ENCODE measurements at regions not wholly inside any gene's neighbourhood (a gene's known extent, or its start where the extent isn't known, plus 50 kb on each side); places are given as distances from the start of the nearest gene placed in this dataset.
"Not testable (repeated sequence)": the region's sequence is repeated elsewhere in the genome, so short reads cannot be mapped to it uniquely, and the experiment has no call there.

DNA sequence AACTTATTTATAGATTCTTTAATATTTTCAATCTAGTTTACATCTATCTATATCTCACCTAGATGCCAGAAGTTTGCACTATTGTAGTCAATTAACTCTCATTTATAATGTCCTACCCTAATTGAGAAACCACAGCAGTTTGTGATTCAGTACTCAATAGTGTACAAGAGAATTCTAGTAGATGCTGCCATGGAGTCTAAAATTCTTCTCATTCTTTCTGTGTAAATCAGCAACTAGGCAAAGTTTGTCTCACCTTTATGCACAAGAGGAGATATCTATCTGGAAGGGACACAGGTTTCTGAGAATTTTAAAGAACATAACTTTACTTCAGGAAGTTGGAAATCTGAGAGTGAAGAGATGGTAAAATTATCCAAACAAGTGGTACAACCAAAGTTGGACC, 173.0 kb upstream of the FBXL7 start:
- DNase-seq = no peak

DNA sequence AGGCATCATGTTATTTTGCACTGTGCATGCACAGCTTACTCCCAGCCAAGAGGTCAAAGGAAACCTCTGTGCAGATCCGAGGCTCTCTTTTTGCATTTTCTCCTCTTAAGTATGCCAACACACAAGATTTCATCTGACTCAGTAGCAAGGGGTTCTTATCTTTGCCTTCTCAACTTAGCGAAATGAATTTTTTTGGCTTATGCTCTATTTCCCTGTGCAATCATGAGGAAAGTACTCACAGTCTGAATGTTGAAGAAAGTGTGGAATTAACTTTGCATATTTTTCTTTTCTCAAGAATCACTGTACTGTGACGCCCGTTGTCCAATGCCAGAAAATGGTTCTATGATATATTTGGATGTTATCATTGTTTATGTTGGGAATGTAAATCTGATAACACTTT, 173.5 kb upstream of the FBXL7 start:
- no peak for DNase-seq

DNA sequence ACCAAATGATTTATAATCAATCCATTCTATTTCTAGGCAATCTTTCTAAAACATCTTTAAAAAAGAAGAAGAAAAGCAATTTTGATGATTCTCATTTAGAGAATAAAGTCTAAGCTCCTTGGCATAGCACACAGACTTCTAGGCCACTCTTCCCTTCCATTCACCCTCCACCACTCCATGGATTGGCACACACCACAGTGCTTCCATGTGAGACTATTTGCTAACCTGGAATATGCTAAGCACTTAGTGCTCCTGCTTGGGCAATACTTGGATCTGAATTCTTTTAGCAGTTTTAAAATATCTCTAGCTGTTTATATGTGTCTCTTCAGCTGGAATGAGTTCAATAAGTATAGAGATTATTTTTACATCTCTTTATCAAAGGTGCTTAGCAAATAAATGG, 177.6 kb upstream of the FBXL7 start:
- no peak for DNase-seq

DNA sequence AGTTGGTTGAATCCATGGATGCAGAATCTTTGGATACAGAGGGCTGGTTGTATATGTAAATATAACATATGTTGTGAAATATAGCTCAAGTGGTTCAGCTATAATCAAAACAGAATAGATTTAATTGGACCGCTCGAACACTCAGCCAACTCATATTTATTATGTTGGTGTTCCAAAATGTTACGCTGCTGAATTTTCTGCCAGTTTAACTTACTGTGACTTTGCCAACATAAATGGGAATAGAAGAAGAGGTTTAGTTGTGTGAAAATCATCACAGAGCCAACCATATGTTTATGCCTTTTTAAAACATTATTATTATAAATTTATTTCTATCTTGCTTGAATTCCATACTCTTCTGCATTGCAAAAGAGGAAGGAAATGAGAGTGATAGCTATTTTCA, 178.2 kb upstream of the FBXL7 start:
- DNase-seq = no peak

DNA sequence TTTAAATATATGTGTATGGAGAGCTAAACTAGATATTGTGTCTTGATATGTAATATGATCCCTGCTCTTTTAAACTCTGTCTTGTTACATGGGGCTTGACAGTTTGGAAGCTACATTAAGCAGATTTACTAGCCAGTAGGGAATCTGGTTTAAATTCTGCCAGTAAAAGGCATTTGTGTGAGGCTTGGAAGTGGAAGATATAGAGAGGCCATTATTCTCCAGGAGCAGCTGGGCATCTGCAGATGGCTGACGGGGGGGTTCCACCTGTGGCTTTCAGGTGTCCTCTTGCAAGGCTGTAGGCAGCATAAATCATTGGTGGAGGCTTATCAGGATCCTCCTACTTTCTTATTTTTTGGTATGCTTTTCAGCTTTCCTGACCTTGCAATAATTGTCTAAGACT, 179.1 kb upstream of the FBXL7 start:
- peak; percentile 4 for DNase-seq

DNA sequence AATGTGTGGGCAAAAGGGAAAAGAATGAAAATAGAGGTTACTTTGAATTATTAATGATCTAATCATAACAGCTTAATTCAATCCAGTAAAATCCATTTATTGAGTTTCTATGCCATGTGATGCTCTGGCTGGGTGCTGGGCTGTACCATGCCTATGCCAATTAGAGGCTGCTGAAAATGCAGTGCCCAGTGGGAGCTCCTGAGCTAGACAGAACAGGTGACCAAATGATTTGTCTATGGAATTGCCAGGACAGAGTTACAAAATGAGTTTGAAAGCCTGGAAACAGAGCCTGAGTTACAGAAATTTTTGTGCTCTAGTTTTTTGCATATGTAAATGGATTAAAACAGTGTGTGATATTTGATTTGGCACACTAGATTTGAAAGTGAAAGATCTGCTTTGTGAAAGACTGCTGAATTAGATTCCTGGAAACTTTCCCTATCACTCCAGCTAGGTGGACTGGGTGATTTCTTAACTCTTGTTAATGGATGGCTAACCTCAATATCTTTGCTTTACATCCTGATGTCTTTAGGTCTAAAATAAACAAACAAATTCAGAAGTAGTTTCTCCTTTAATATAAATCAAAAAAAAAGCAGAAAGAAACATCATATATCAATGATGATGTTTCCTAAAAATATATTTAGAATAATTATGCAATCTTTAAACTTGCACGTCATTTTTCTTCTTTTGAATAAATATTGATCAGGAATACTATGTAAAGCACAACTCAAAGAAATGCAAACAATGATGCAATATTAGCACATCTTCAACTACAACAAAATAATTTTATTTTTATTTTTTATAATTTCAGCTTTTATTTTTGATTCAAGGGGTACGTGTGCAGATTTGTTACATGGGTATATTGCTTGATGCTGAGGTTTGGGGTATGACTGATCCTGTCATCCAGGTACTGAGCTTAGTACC, 194.8 kb upstream of the FBXL7 start:
- DNase-seq = no peak

DNA sequence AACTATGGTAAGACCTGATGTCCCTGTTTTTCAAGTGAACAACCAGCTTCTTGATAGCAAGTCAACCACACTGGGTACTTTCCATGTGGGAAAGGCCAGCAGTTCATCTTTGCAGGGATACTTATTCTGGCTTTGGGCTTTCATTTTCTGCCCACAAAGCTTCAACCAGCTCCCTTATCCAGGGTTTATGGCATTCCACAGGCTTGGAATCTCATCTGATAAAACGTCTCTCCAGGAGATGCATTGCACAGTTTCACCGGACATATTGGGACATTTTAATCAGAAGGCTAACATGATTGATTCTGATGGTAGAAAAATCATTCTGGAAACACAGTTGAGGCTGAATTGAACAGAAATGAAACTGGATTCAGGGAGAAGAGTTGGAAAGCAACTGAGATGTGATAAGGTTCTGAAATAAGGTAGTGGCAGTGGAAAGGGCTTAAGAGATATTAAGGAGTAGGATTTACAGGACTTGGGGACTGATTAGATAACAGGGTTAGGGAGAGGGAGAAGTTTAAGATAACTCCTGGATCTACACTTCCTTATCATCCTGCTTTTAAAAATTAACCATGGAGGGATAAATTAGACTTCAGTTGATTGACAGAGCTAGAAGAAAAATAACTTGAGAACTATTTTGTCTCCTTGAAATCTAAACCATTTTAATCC, 195.8 kb upstream of the FBXL7 start:
- no peak for DNase-seq

DNA sequence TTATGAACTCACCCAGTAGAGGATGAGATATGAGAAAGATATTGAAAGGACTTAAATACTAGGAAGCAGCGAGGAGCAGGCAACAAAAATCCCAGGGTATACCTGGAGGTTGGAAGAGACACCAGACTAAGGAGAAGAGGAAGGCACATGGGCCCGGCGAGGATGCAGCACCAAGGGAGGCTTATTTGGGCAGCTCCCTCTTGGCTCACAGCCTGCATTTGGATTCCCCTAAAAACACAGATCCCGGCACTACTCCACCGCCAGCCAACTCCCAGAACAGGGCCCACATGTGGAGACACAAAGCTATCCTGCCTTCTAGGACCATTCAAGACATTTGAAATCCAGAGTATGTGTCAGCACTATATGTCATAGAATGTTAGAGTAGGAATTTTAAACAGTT, 199.8 kb upstream of the FBXL7 start:
- no peak for DNase-seq

DNA sequence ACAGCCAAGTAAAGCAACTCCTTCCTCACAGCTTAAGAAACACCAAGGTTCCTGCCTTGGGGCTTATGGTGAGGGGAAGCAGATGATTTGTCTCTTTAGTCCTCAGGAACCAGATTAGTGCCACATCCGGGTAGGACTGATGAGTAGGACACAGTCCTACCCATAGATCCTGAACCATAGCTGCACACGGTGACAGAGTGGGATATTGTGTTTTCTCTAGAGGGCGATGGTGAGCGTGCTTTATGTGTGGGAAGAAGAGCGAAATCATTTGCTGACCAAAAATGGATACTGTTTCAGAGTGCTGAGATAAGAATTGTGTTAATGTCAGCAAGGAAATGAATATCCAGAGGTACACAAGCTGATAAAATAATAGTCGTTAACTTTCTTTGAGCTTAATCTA, 209.0 kb upstream of the FBXL7 start:
- no peak for DNase-seq

DNA sequence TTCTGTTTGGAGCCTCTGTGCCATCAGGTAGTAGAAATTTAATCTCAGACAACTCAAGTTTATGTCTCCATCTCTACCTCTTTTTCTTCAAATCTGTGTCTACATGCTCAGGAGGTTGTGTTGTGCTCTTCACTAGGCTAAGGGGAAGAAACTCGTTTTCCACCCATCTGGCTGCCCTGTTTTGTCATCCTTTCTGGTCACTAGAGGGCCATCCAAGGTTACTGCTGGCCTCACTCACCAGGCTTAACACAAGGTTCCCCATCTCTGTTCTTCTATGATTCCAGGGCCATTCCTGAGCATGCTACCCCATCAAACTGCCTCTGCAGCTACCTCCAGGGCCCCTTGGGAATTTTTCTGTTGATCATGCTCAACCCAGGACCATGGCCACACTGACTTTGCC, 213.3 kb upstream of the FBXL7 start:
- DNase-seq = peak; percentile 22

DNA sequence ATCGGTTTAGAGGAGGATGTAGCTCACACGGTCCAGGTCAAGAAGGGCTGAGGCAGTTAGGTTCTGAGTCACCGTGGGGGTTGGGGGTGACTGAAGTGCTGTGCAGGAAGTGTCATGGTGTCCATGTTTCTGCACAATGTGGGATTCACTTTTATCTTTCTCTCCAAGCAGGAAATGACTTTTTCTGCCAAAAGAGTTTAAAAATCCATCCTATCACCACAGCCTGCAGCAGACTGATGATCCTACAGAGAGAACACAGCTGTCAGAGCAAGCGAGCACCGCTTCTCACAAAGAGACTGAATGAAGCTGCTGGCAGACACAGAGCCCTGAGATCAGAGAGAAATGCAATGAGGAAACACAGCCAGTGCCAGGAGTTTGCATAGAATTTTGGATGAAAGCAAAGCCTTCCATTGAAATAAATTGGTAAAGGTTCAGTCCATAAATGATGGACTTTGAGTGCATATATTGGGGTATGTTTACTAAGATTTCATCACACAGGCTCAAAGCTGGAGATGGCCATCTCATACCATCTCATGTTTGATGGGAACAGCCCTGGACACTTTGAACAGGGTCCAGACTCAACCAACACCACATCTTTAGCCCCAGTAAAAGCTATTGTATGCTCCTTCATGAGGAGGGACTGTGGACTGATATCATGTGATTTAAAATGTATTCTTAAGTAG, 213.9 kb upstream of the FBXL7 start:
- DNase-seq = no peak

DNA sequence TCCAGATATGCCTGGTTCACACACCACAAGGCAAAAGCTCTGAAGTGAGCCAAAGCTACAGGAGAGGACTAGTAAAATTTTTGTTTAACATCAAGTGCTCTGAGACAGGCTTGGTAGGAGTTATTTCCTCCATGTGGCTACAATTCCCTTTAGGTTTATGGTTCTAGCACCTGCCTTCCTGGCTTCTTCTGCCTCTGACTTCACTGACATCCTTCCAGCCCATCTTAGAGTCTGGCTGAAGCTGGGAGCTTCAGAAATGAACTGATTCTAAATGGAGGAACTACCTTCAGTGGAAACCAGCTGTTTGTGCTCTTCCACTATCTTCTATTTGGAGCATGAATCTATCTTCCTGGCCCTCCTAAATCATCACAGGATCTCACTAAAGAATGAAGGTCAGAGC, 215.3 kb upstream of the FBXL7 start:
- no peak for DNase-seq

DNA sequence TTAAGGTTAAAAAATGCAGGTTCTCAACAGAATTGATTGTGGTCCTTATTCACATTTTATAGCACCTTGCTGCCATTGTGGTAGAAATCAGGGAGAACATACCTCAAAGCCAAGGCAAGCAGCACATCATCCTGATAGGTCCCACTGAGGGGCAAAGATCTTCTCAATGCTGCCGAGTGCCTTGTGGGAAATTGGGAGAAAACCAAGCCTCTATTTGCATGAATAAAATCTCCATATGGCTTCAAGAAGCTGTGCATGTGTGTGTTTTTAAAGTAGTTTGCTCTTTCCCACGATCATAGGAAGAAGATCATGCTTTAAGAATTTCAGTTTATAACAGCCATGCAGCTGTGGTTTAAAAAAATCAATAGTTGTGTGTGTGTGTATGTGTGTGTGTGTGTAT, 216.9 kb upstream of the FBXL7 start:
- no peak for DNase-seq

DNA sequence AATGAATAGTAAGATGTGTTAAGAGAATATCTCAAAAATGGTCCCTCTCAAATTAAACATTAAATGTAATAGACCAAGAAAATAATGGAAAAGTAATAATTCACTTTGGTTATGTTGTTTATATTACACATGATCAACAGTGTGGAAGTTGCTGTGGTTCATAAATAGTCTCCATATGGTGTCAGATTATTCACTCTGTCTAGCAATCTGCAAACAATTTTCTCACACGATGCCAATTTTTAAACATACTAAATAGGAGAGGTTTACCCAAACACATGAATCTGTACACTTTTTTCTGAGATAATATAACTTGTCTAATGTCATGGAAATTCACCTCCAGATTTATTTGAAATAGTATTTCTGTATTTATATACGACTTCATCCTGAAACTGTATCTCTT, 217.4 kb upstream of the FBXL7 start:
- no peak for DNase-seq

DNA sequence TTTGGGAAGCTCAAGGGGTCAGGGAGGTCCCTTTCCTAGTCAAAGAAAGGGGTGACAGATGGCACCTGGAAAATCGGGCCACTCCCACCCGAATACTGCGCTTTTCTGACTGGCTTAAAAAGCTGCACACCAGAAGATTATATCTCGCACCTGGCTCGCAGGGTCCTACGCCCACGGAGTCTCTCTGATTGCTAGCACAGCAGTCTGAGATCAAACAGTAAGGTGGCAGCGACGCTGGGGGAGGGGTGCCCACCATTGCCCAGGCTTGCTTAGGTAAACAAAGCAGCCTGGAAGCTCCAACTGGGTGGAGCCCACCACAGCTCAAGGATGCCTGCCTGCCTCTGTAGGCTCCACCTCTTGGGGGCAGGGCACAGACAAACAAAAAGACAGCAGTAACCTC, 228.4 kb upstream of the FBXL7 start:
- not testable (repeated sequence) for DNase-seq

DNA sequence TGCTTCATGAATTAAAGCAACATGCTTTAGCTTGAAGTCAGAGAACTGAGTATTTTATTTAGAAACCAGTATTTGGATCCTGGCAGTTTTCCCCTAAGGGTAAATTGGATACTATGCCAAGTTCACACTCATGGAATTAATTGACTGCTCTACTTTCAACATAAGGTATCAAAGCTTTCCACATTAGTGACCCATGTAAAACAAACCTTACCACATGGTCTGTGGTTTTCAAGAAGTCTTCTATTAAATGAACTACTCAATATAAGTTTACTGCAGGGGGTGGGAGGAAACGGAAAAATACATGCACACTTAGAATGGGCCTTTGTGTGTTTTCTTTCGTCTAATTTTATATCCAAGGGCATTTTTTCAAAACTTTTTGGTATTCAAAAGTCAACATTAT, 232.0 kb upstream of the FBXL7 start:
- DNase-seq = no peak

DNA sequence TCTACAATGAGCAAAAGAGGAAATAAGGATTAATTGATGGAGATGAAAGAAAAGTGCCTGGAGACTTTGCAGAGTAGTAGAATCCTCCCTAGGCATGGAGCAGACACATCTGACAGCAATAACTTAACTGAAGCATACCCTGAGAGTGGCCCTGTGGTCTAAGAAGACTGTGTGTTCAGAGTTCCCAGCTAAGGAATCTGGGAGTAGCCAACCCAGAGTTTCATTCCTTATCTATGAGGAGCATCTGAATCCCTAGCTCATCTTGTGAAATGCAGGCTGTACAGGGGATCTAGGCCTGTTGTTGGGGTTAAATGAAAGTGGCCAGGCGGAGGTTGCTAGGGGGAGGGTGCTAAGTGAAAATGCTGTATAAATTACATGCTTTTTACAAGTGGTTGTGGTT, 233.1 kb upstream of the FBXL7 start:
- DNase-seq = no peak

DNA sequence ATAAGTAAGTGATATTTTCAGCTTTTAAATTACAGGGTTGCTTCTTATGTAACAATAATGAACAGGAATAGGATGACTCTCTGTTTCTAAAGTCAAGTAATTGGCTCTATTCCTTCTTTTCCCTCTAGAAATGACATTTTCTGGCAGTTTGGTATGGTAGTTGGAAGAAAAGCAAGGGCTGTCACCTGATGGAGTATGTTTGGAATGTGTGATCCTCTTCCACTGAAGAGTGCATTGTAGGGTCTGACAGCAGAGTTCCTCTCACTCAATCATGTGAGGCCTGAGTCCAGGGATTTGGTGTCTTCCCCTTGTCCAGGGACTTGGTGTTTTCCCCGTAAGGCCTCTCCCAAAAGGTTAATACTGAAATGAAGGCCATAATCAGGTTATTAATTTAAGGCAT, 233.8 kb upstream of the FBXL7 start:
- DNase-seq = no peak

DNA sequence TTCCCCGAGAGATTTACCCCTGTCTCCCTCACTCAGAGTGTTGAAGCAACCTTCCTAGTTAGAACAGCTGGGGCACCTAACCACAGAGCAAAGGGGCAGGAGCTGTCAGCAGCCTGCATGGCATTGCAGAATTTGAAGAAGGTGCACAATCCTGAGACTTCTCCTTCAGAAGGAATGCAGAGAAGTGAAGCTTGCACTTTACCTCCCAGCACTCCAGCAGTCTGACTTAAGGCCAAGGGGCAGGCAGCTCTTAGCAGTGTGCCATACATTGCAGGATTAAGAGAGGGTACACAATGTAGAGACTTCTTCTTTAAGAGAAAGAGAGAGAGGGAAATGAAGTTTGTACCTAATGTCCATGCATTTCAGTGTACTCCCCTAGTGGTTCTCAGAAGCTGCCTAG, 236.0 kb upstream of the FBXL7 start:
- no peak for DNase-seq

DNA sequence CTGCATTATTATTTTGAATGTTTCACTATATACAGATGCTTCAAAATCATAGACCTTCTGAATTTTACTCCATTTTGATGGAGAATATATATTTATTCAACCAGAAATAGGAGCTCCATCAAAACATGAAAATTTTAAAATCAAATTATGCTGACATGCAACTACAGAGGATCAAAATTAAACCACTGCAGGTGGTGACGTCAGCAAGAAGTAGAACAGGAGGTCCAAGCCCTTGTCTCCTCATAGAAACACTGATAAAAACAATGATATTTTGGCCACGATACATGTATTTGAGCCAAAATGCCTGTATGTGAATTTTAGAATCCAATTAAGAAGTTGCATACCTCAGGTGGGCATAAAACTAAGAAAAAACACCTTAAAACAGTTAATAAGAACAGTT, 236.6 kb upstream of the FBXL7 start:
- DNase-seq = no peak

DNA sequence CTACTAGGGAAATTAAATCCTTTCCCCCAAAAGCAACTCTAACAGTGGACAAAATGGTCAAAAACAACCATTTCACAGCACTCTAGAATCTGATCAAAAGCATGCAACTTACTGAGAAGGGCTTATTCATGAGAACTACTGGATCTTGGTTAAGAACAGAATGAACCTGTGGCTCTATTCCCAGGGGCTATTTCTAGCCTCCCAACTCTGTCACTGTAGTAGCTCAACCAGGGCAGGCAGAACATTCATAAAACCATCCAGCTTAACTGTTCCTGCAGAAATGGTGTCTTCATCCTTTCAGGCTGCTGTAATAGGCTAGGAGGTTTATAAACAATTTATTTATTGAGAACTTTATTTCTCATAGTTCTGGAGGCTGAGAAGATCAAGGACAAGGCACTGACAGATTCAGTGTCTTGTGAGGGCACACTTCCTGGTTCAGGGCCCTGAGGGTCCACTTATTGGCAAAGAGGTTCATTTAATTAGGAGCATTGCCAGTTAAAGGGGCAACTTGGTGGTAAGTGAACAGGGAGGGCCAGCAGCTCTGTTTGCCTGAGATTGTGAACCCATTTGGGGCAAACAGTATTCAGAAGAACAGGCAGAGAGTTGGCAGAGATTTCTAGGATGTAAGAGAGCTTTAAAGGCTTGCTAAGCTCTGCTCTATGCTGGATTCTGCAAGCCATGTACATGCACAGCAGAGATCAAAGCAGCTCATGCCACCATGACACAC, 238.5 kb upstream of the FBXL7 start:
- no peak for DNase-seq

DNA sequence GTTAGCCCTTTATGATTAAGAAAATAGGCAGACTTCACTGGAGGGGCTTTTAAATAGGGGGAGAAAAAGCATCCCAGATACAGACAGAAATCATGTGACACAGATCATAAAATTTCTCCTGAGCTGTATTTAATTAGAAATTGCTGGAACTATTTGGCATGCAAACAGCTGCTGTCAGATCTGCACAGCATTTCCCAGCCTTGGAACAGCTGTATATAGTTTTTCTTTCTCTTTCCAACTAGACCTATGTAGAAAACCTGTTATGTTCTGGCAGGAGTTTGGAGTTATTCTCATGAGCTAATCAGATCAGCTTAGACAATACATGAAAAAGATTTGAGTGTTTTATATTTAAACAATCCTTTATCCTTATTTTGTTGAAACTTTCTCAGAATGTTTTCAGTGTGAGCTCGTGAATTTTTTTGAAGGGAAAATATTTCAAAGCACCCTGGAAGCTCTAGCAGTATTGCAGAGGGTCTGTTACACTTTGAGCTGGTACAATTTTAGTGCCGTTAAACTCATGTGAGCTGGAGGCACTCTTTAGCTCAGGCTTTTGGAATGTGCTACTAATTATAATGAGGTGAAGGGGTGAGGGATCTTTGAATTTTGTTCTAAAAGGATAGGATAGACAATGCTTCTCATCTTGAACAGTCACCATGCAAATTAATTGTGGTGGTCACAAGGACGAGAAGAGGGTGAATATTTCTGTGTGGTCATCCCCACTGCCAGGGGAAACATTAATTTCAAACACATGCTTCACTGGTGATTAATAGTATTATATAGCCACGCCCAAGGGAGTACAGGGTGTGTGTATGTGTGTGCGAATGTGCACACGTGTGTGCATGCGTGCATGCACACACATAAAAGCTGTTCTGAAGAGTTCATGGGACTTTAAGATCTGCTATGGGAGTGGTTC, 239.4 kb upstream of the FBXL7 start:
- DNase-seq = peak; percentile 23
